Heart left ventricle (tissue), 13 donors: ENCODE measurements at regions not wholly inside any gene's neighbourhood (a gene's known extent, or its start where the extent isn't known, plus 50 kb on each side); places are given as distances from the start of the nearest gene placed in this dataset.

Experiments
- POLR2A ChIP-seq, 2 donors: fragments of 450-650 bp; IDR thresholded peaks; one replicate each; pipeline ENCODE4 v1.6.1; 2017; ENCODE audit warnings: antibody characterized with exemption in 2 of 2, mild to moderate bottlenecking in 2 of 2, moderate library complexity in 2 of 2
- TF ChIP-seq, protein P1 (sequence below), 12 donors: fragments of 200-600 bp; sonication (generic) in 4 of 12; IDR thresholded peaks; one replicate each; pipeline versions ENCODE4 v1.5.0 to v1.8.0; 2018 to 2022; ENCODE audit warnings: antibody characterized with exemption in 12 of 12, mild to moderate bottlenecking in 5 of 12
- donor health status: ischemic (EF 13 %, LVEDD 7.1; RV severe dilation, severe dysfunction).
- donor health status: DM: no; HTN: yes; CAD: no.
- donor health status: DM: no; HTN: no; CAD: no.
- donor health status: ischemic (EF 25% LVEDD 6.9; RV normal size, moderate dysfunction).
- donor health status: ischemic (EF 25% LVEDD 5.7; RV mildly dilated, moderate dysfunction).
- donor health status: ischemic (EF 35%, LVEDD 5.7; RV mildly dilated, moderate dysfunction).
- donor health status: nonischemic (EF 11% LVEDD 7.7; RV severe dilation, severe dysfunction).
- donor health status: DM: yes; HTN: yes; CAD: no.
- donor health status: PGD.
- donor health status: ischemic (EF 29% LVEDD 5.4; RV normal size, mild dysfunction).
- donor health status: nonischemic (EF 23%, LVEDD 6.1; RV moderate dilation, normal function).

DNA sequence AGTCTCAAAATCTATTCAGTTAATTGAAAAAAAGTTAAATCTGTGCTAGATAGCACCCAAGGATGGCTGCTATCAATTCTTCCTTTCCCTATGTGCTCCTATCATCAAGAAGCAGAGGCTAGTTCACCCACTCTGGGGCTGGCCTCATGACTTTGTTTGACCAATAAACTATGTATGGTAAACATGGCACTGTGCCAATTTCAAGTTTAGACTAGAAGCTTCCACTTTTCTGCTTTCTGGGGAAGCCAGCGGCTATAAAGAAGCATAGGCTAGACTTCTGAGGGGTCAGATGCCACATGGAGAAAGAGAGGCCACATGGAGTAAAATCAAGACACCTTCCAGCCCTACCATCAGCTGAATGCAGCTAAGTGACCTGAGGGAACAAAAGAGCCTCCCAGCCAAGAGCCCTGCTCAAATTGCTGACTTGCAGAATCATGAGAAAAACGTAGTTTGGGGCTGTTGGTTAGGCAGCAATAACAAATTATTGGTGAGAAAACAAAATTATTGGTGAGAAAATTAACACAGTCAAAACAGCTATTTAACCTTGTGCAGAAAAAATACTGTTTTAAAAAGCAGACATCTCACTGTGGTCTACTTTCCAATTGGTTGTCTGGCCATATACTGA, 86.5 kb upstream of the SLC14A2 start:
- TF ChIP-seq, protein P1, sequence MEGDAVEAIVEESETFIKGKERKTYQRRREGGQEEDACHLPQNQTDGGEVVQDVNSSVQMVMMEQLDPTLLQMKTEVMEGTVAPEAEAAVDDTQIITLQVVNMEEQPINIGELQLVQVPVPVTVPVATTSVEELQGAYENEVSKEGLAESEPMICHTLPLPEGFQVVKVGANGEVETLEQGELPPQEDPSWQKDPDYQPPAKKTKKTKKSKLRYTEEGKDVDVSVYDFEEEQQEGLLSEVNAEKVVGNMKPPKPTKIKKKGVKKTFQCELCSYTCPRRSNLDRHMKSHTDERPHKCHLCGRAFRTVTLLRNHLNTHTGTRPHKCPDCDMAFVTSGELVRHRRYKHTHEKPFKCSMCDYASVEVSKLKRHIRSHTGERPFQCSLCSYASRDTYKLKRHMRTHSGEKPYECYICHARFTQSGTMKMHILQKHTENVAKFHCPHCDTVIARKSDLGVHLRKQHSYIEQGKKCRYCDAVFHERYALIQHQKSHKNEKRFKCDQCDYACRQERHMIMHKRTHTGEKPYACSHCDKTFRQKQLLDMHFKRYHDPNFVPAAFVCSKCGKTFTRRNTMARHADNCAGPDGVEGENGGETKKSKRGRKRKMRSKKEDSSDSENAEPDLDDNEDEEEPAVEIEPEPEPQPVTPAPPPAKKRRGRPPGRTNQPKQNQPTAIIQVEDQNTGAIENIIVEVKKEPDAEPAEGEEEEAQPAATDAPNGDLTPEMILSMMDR (IDR thresholded peaks at IDR 0.05) = no peak
- no peak for TF ChIP-seq POLR2A (IDR thresholded peaks at IDR 0.05)
